DMS53 (cell line): ENCODE measurements at regions not wholly inside any gene's neighbourhood (a gene's known extent, or its start where the extent isn't known, plus 50 kb on each side); places are given as distances from the start of the nearest gene placed in this dataset.

Experiments
- DNase-seq: peaks from one replicate; lab custom pipeline; 2025; lab: John Stamatoyannopoulos, UW

GRCh38 chr14:89626233-89626806 lies 209.3 kb upstream of the FOXN3 start:
- no peak for DNase-seq

- no peak for DNase-seq
These were observed 208.7 kb upstream of the FOXN3 start for GRCh38 chr14:89625731-89626232.

GRCh38 chr14:89625244-89625713 lies 208.2 kb upstream of the FOXN3 start:
- DNase-seq, result no peak

GRCh38 chr14:89624500-89625156 lies 207.6 kb upstream of the FOXN3 start:
- DNase-seq, result no peak

DNA sequence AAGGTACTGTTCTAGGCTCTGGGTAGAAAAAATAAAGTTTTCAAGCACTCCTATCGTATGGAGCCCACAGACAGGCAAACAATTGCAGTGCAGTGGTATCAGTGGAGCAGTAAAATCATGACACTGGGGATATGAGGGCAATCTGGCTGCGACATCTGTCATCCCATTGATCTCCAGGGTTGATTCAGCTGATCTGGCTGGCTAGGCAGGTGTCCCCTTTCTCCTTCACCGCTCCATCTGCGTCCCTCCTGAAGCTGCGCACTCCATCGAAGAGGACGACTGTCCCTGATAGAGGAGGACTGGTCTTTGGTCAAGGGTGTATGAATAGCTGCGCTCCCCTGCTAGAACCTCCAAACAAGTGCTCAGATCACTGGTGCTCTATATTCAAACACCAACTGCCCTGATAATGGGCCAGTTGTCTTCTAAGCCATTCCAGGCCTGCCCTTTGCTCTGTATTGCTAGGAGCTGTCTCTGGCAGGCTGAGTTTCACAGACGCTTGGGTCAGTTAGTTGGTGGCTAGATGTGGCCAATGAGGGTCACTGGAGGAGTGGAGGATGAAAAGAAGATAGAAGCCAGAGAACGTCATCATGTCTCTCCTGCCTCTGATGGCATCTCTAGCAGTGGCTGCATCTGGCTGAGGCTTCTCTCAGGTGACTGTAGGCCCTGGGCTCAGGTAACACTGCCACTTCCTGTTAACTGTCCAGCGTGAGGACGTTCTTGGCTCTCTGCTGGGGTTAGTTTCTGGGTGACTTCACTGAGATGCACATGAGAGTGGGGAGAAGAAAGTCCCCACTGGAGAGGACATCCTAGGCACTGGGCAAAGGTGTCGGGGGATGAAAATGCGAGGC lies 205.0 kb upstream of the FOXN3 start:
- DNase-seq, result no peak

GRCh38 chr14:89621009-89621421 lies 204.0 kb upstream of the FOXN3 start:
- DNase-seq, result no peak

DNA sequence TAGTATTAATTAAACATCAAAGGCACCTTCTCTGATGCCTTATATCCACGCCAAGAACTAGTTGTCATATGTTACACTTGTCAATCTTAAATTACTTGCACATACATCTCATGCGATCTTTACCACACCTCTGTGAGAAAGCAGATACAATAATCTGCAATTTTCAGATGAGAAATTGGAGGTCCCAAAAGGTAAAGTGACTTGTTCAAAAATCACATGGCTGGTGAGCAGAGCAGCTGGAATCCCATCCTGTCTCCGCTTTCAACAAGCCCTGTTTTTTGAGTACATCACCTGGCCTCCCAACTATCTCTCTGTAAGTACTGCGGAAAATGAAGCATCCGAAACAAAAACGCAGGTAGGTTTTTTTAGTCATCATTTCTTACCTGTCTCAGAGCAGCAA lies 203.4 kb upstream of the FOXN3 start:
- DNase-seq, result no peak

DNA sequence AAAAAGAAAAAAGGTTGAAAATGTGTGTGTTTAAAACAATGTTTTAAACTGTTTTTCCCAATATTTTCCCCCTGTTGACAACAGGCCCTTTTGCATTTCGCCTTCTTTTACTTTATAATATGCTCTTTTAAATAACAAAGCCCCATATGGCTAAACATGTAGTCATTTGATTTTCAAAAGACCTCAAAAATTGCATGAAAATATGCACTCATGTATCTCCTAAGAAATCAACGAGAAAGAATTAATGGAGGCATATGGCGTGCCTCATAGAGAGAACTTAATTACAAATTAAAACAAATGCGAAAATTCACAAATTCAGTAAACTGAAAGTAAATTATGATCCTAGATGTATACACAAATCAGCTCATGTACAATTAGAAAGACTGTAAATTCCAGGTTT lies 202.6 kb upstream of the FOXN3 start:
- no peak for DNase-seq

- DNase-seq, result peak; percentile 73
These were observed 201.9 kb upstream of the FOXN3 start for GRCh38 chr14:89618811-89619551.

DNA sequence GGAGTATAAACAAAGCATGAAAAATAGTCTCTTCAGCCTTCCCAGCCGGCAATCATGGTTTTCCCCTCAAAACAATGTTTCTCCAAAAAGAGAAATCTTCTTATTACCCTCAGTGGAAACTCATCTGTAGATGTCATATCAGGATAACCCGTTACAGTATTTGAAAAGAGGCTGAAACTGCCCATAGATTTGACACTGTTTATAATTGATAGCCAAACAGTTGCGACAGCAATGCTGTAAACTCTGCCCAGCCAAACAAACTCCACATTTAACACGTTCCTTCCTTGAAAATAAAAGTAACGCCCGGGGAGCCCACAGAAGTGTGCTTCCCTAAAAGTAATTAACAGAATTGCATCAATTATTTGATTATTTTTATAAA lies 201.3 kb upstream of the FOXN3 start:
- DNase-seq, result peak; percentile 17

GRCh38 chr14:89617481-89618329 lies 200.7 kb upstream of the FOXN3 start:
- DNase-seq, result peak; percentile 19

- DNase-seq, result peak; percentile 25
These were observed 199.9 kb upstream of the FOXN3 start for GRCh38 chr14:89616852-89617341.

DNA sequence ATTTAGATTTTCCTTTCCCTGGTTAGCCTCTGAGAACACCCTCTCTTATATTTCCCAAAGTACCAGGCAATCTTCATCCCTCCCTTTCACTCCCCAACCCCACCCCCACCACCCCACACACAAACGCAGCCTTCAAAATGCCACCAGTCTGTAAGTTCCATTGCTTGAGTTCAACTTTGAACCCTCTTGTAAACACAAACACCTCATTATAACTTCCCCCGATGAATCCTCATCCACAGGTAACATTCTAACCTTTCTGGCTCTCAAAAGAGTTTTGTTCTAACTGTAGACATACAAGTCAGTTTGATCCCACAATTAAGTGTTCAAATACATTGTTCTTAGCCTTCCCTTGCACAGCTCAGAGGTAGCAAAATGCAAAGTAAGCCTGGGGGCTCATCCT lies 199.4 kb upstream of the FOXN3 start:
- DNase-seq, result no peak

GRCh38 chr14:89615421-89615820 lies 198.4 kb upstream of the FOXN3 start:
- DNase-seq, result no peak

DNA sequence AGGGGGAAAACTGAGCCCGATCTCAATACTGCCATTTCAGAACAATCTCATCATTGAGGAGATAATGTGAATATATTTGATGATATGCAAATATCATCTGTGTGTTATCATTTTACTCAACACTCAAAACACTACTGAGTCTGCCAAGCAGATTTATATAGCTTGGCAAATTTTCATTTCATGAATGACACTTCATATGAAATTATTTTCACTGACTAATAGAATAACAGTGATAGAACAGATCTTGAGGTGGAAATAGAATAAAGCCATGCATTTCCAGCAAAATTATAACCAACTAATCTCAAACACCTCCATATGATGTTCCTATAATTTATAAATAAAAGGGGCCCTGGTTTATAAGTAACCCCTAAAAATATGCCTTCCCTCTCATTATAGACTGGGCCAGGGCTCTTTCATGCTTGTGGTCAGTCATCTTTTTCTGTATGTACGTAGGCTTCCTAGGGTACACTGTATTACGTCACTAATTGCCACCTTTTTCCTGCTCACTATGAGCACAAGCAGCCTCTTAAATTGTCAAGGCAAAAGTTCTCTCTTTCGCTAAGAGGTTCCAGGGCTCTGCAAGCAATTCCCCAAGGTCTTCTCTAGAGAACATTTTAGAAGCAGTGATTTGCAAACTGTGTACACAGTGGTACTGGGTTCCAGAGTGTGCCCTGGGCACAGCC lies 197.1 kb upstream of the FOXN3 start:
- no peak for DNase-seq

DNA sequence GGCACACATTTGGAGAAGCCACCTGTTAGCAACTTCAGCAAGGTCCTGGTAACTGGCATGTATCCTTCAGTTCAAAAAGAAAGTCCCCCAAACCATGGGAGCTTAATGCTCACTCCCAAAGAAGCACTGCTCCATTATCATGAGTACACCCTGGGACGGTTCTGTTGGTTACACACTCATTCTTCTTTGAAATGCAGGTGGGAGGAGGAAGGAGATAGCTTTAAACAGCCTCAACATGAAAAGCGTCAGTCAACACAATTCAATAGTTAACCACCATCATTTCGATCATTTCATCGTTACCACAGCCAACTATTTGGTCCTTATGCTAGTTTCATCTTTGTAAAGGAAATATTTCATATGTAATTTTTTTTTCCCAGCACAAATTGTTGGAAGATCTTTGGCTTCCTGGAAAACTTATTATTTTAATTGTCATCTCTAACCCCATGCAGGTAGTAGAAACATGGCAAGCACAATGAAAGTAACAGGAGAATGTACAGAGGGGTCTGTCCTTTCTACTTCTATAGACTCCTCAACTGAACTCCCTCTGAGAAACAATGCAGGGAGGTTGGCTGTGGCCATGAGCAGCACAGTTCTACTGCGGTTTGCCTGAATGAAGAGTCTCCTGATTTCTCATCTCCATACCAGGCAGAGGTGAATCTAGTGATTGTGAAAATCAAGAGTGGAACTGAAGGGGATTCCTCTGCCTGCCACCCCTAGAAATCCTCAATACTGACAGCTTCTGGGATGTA lies 196.4 kb upstream of the FOXN3 start:
- DNase-seq, result no peak

DNA sequence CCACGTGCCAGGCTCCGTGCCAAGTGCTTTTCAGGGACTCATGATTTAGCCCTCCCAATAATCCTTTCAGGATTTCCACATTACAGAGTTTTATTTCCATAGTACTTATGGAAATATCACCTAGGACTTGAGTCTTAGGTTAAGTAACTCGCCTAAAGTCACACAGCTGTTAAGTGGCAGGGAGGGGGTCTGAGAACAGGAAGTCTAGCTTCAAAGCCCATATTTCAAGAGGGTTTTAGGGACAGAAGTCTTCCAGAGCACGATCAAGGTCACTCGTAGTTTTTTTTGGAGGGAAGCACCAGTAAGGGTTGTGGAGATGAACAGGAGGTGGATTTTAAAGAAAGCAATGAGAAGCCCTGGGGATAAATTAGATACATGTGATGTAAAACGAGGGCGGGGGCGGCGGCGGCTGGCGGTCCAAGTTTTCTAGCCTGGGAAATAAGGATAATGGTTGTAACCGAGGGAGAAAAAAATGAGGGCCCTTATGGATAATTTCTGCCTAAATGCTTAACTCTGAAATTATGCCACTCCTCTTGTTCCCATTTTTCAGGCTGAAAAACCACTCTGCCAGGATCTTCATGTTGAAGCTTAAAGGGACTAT lies 192.6 kb upstream of the FOXN3 start:
- DNase-seq, result no peak

DNA sequence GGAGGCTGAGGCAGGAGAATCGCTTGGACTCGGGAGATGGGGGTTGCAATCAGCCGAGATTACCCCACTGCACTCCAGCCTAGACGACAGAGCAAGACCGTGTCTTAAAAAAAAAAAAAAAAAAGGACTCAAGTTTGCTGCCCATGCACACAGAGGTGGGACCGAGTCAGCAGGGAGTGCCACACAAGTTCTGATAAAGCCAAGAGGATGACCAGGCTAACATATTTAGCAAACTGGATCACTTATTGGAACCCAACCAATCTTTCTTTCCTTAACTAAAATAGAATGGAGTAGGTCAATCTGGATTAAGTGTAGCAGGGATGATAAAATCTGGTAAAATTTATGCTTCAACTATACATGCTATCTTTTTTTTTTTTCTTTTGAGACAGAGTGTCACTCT lies 190.4 kb upstream of the FOXN3 start:
- no peak for DNase-seq

DNA sequence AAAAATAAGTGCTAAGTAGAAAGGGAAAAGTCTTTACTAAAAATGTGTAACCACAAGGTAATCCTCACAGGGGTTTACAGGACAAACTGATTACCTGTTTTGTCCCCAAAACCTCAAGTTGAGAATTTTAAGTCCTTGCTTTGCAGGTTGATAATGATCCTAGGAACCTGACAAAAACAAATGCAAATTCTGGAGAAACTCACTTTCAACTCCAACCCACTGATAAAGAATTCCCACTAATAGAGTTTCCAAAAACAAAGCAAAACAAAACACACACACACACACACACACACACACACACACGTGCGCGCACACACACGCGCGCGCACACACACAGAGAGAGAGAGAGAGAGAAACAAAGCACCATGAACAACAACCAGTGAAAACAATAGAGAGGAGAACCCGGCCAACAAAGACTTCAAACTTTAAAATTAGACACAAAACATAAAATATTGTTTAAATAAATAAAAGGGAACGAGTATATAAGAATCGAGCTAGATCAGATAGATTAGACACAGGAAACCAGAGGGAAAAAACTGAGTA lies 187.0 kb upstream of the FOXN3 start:
- DNase-seq, result no peak
